NCI-H2171 treated with DMSO at 0.1 percent for 48 hours (cell line): ENCODE measurements at regions not wholly inside any gene's neighbourhood (a gene's known extent, or its start where the extent isn't known, plus 50 kb on each side); places are given as distances from the start of the nearest gene placed in this dataset.

ENCODE experiments used
- DNase-seq: peaks from one replicate; lab custom pipeline; 2025; lab: John Stamatoyannopoulos, UW

DNA sequence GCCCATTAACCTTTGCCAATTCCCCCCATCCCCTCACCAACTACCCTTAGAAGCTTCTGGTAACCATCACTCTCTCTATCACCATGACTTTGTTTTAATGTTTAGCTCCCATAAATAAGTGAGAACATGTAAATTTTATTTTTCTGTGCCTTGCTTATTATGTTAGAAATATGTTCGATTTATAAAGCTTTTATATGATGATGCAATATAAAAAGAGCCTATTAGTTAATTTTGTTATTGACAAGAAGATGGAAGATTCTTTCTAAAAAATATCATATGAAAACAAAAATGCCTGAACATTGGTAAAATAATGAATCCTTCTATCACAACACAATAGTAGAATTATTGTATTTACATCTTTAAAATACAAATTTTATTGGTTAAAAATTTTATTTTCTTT, 836.1 kb upstream of the TMPRSS15 start:
- DNase-seq, result no peak

DNA sequence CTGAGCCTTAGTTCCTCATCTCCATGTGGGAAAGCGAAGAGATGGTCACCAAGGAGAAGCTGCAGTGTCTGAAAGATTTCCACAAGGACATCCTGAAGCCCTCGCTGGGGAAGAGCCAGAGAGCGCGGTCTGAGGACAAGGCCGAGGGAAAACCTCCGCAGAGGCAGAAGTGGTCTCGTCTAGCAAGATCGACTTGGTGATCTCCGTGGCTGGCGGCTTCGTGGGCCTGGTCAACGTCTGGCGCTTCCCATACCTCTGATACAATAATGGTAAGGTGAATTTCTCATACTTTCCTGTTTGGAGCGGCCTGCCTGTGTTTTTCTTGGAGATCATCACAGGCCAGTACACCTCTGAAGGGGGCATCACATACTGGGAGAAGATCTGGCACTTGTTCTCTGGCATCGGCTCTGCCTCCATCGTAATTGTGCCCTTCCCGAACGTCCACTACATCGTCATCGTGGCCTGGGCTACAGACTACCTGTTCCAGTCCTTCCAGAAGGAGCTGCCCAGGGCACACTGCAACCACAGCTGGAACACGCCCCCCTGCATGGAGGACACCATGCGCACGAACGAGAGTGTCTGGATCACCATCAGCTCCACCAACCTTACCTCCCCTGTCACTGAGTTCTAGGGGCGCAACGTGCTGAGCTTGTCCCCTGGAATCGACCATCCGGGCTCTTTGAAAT, 841.1 kb upstream of the TMPRSS15 start:
- no peak for DNase-seq

DNA sequence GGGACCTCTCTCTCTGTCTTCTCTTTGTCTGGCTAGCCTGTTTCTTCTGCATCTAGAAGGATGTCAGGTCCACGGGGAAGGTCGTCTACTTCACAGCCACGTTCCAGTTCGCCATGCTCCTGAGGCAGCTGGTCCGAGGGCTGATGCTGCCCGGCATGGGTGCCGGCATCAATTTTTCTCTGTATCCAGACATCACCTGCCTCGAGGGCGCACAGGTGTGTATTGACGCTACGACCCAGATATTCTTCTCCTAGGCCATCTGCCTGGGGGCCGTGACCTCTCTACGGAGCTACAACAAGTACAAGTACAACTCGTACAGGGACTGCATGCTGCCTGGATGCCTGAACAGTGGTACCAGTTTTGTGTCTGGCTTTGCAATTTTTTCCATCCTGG, 841.6 kb upstream of the TMPRSS15 start:
- no peak for DNase-seq

DNA sequence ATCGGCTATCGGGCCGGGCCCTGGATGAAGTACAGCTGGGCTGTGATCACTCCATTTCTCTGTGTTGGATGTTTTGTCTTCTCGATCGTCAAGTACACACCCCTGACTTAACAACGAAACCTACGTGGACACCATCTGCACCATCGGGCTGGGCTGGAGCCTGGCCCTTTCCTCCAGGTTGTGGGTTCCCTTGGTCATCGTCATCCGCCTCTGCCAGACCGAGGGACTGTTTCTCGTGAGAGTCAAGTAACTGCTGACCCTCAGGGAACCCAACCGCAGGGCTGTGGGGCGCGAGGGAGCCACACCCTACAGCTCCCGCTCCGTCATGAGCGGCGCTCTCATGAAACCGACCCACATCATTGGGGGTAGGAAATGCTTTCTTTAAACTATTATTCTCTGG, 842.4 kb upstream of the TMPRSS15 start:
- DNase-seq, result no peak

DNA sequence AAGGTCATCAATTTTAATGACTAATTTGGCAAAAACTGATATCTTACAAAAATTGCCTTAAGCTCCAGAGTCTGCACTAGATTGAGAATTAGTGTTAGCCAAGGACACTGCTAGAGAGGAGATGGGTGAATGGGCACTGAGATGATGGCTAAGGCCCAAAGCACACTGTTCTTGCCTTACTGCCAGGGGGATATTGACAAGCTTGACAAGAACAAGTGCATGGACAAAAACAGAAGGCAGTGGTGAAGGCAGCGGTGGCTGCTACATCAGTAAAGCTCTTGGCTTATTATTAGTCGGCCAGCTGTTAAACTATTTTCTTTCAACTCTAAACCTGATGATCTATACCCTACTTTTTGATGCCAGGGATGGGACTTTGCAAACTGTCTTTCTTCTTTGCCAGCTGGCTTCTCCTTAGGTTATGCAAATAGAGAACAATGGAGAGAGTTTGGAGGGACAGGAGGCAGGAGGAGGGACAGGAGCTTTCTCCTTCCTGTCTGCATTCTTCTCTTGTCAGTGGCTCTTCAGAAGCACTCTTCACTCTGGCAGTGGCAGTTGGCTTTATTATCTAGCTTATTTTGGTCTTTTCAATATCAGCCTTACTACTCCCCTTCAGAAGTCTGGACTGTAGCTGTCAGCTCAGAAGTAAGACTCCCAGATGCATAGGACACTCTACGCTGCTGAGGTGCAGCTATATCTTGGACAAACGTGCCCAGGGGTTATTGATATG, 853.5 kb upstream of the TMPRSS15 start:
- no peak for DNase-seq

DNA sequence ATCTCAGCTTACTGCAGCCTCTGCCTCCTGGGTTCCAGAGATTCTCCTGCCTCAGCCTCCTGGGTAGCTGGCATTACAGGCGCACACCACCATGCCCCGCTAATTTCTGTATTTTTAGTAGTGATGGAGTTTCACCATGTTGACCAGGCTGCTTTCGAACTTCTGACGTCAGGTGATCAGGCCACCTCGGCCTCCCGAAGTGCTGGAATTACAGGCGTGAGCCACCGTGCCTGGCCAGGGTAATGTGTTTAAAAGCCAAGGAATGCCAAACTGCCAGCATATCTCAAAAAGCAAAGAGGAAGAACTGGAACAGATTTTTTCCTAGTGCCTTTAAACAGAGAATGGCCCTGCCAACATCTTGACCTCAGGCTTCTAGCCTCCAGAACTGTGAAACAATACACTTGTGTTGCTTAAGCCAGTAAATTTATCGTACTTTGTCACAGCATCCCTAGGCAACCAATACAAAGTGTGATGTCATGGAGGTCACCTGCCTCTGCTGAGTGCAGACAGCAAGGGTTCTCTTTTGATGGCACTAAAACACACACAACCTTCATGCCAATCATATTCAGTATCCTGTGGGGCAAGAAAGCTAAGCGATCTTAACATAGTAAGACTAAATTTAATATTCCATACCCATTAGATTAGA, 858.3 kb upstream of the TMPRSS15 start:
- DNase-seq, result no peak

DNA sequence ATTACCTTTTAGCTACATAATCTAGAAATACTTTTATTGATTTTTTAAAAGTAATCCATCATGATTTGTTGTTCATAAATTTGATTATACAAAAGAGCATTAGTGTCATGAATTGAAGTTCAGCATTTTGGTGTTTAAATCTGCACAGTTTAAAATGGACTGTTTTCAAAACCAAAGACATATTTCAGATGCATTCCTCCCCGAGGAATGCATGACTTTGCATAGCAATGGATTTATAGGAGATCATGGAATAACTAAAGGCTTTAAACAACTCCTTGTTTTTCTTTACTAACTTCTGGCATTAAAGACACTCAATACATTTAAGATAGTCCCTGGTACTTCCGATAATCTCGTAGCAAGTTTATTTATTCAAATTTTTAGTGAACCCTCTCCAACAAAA, 863.1 kb upstream of the TMPRSS15 start:
- no peak for DNase-seq

DNA sequence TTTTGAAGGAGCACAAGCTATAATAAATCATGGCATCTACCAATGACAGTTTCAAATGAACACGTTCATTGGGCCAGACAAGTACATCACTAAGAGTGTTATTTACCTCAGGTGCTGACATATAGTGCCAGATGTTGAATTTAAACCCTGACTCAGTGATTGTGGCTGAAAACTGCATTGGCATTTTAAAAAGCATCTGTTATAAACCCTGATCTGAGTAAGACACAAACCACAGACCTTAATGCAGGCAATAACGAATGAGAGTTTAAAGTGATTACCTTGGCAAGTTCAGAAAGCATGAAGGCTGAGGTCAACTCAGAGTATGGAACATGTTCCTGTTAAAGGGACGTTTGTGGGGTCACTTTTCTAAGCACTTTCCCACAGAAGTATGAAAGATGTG, 865.1 kb upstream of the TMPRSS15 start:
- no peak for DNase-seq

DNA sequence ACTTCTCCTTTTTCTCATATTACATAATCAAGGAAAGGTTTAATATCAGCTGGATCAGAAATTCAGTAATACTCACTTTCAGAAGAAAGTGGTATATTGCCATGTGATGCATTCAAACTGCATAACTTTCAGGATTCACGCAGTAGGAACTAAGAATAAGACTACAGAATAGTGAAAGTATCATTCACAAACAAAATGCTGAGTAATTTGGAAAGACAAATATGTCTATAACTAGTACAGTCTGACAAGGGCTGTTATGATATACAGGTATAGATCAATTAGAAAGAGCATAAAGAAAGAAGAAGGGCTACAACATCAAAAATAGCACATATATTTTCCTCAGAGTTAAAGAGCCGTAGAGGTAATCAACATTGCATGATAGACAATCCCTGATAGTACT, 871.5 kb upstream of the TMPRSS15 start:
- DNase-seq, result no peak

DNA sequence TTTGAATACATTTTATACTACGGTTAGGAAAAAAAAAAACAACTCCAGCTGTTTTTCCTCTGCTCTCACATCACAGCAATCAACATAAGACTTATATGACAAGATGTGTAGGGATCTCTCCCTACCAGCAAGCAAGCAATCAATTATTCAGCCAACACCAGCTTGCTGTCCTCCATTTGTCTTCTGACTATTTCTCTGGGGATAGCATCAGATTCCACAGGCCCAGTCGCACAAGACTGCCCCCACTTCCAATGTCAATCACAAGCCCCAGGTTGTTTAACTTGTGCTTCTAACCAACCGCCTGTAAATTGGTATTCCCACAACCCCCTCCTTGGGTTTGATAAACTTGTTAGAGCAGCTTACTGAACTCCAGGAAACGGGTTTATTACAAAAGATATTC, 873.1 kb upstream of the TMPRSS15 start:
- DNase-seq, result no peak

DNA sequence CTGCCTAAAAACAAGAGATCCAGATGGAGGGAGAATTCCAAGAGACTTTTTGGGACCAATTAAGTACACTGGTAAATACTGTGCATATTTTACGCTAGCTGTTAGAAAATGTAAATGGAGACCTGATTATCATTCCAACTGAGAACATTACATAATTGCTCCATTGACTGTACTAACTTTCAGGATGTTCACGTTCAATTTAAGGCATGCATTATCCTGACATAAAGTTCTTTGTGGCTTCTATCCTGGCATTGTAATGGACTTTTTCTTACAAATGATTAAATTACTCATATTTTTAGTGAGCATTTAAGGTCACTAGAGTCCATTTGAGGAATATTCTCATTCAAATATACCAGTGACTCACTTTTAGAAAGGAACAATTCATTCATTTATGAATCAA, 883.3 kb upstream of the TMPRSS15 start:
- no peak for DNase-seq

DNA sequence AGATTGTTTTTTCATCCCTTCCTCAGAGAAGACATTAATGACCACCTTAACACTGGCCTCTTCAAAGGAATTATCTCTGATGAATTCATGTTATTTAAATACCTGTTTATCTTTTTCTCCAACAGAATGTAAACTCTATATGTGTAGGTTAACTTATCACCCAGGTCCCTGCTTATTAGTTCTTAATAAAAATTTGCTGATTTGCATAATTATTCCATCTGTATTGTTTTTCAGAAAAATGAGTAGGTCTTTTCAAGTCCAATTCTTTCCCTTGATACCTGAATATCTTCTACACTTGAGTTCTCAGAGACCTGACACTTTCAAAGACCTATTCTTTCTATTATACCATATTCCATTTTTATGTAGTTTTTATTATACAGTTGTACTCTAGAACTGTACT, 886.7 kb upstream of the TMPRSS15 start:
- no peak for DNase-seq

DNA sequence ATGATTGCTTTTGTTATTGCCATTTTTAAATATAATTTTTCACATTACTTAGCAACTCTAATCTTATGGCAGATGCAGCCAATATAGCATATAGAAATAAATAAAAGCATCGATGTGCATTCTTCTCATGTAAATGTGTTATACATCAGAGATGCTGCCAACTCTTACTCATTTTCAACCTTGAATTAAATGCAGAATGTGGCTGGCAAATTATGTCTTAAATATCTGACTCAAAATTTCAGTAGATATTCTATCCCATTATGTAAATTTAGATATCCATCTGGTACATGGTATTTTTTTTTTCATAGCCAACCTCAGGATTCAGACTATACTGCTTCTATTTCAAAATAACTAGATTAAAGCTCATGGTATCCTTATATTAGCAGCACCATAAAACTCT, 916.7 kb upstream of the TMPRSS15 start:
- no peak for DNase-seq

DNA sequence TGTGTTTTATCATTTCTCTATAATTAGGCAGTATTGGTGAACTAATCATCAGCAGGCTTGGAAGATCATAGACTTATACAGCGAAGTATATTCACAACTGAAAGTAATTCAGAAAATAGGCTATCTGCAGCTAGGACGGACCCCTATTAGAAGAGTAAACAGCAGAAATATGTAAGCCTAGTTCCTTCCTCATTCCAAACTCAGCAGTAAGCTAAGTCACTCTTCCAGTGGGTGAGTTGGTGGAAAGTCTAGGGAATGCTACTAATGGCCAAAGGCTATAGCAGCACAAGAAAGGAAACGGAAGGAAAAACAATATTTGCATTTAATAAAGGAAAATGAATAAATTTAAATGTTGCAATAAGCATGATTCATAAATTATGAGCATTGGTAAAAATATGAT, 918.1 kb upstream of the TMPRSS15 start:
- DNase-seq, result no peak

DNA sequence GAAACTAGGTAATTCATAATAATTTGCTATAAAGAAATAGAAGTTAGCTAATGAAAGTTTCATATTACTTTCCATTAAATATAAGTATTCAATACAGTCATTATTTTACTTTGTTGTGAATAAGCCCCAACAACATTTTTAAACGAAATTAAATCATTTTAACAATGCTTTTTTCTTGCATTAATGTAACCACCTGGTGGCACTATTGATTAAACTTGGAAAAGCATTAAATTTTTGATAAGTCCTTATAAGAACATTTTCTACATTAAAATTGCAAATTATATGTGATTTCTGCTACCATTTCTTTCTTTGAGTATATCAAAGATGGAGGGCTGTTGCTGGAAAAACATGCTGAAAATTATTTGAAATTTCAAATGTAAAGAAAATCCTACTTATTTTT, 918.8 kb upstream of the TMPRSS15 start:
- no peak for DNase-seq

DNA sequence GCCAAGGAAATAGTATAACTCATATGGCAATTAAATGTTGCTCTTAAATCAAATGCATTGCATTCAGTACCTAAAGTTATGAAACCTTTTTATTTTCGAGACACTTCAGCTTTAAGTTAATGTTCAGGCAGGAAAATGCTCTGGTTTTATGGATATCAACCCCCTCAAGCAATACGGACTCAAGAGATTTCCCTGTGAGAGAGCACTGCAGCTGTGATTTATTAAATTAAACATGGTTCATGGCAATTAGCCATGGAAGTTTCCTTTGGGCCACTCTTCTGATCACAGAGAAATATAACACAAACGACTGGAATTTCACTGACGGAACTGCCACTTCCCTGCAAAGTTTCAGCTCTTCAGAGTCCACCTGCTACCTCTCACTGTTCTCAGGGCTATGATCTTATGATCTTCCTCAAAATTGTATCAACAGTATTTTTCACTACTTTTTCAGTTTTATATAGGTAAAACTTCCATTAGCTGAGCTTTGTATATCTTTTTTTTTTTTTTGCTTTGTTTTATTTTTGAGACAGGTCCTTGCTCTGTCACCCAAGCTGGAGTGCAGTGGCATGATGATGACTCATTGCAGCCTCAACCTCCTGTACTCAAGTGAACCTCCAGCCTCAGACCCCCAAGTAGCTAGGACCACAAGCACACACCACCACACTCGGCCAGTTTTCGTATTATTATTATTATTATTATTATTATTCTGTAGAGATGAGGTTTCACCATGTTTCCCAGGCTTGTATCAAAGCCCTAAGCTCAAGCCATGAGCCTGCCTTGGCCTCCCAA, 923.1 kb upstream of the TMPRSS15 start:
- DNase-seq, result no peak

DNA sequence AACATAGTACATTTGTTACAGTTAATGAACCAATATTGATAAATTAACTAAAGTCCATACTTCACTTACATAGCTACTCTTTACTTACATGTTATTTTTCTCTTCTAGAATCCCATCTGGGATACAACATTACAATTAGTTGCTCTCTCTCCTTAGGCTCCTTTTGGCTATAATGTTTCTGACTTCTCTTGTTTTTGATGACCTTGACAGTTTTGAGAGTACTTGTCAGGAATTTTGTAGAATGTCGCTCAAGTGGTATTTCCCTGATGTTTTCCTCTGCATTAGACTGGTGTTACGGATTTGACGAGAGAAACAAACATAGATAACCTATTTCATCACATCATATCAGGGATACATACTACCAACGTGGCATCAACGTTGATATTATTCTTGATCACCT, 925.4 kb upstream of the TMPRSS15 start:
- no peak for DNase-seq

DNA sequence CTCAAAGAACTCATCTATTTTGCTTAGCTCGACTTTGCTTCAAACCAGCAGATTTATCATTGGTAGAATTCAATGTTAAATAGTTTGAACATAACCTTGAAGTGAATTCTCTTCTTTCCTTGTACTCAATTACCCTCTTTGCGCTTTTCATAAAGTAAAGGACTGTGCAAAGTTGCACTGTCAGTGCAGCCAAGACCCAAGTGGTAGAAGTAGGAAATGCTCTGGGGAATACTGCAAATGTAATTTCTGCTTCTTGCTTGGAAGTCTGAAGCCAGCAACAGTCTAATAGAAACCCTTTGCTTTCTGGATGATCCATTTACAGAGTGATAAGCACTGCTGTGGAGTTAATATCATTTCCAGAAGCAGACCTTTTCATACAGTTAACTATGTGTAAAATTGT, 936.7 kb upstream of the TMPRSS15 start:
- no peak for DNase-seq

DNA sequence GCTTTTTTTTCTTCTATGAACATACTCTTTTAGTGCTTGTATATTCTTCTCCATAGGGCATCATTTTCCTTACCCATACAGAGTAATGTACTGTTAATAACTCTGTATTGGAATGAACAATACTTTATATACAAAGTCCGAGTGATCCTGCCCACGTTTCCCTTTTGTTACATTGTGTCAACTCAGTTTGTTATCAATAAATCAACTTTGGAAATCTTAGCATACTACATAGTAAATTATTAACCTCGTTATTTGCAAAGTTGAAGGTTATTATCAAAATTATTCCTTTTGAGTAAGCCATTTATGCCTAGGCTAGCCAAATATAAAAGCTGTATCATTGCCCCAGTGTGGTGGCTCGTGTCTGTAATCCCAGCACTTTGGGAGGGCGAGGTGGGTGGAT, 937.4 kb upstream of the TMPRSS15 start:
- no peak for DNase-seq

DNA sequence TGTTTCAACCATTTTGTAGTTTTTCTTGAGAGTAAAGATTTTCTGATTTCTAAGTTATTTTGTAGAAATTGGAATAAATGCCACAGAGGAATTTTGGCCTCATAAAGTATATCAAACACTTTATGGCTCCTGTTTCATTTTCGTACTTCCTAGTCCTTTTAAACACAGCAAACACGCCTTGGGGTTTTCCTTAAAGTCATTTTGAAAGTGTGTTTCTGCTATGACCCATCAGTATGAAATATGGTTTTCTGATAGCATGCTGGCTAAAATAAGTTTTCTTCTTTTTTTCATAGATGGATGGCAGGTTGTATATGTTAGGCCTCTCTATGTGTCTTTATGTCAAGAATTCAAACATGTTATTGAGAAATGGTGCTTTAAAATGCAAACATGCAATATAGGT, 940.1 kb upstream of the TMPRSS15 start:
- no peak for DNase-seq

DNA sequence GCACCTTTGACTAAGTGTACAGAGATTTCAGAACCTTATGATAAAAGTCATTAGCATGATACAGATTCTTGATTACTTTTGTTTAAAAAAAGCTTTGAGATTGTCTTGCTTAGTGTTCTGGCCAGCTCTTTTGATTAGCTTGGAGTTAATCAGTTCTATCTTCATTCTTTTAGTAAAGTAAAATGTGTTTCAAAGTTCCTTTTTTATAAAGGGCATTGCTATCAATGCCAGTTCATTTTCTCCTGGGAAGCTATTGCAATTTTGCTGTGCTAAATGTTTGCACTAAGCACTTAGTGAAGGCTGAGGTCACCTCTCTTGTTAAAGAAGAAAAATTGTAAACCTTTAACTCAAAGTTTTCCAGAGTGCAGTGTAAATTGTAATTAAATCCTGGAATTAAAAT, 946.7 kb upstream of the TMPRSS15 start:
- no peak for DNase-seq

DNA sequence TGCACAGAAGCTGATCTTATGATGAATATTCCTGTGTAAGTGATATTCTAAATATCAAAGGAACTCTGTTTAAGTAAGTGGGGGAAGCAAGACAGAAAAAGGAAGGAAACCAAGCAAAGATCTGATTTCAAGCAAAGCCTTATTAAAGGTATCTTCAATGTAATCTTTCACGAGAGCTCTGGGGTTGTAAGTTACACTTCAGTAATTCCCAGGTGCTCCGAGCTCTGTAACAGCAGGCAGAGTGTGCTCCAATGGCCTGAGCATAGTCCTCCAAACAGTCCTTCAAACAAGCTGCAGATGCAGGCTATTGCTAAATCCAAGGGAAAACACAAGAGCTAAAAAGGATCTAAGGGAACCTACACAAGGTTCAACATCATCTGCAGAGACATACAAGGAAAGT, 949.7 kb upstream of the TMPRSS15 start:
- no peak for DNase-seq

DNA sequence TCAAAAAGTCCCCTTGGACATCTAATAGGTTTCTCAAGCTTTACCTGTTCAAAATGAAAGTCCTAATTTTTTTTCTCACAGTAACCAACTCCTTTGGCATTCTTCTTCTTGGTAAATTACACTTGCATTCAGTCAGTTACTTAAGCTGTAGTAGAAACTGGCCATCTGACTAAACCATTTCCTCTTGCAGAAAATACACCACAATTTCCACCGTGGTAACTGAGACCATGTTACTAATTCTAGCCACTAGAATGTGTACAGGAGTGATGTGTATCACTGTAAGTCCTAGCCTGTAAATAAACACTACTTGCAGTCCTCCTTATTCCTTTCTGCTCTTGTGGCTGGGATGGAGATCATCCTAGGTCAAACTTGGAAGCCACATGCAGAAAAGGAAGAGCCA, 965.4 kb upstream of the TMPRSS15 start:
- no peak for DNase-seq
